Suprapubic skin (tissue), 4 donors: ENCODE measurements at regions not wholly inside any gene's neighbourhood (a gene's known extent, or its start where the extent isn't known, plus 50 kb on each side); places are given as distances from the start of the nearest gene placed in this dataset.

Source experiments
- CTCF ChIP-seq, 2 donors: fragments of 200-600 bp in 1 of 2; fragments of 450-650 bp in 1 of 2; sonication (generic) in 1 of 2; IDR thresholded peaks; one replicate each; pipeline ENCODE4 v1.5.1; 2016 to 2019; ENCODE audit warnings: antibody characterized with exemption in 2 of 2, mild to moderate bottlenecking in 1 of 2, moderate library complexity in 1 of 2
- POLR2A ChIP-seq, 2 donors: fragments of 450-650 bp; IDR thresholded peaks; one replicate each; pipeline ENCODE4 v1.6.1; 2017; ENCODE audit warnings: antibody characterized with exemption in 2 of 2, mild to moderate bottlenecking in 2 of 2, moderate library complexity in 2 of 2
- POLR2AphosphoS5 ChIP-seq, 3 donors: sonication (generic); formaldehyde crosslinking; IDR thresholded peaks; one replicate each; pipeline ENCODE4 v1.6.1; 2017; ENCODE audit warnings: antibody characterized with exemption in 3 of 3

GRCh38 chr12:89262855-89263552, 89.3 kb downstream of the DUSP6 start:
- TF ChIP-seq POLR2AphosphoS5 (IDR thresholded peaks at IDR 0.05) (no peak), CTCF (IDR thresholded peaks at IDR 0.05) (no peak), POLR2A (IDR thresholded peaks at IDR 0.05) (no peak)
